Parathyroid adenoma (tissue), 2 donors: ENCODE measurements at regions not wholly inside any gene's neighbourhood (a gene's known extent, or its start where the extent isn't known, plus 50 kb on each side); places are given as distances from the start of the nearest gene placed in this dataset.

Source experiments
- H2AFZ ChIP-seq: fragments of 300-600 bp; sonication (generic); one replicate; pipeline ENCODE4 v1.7.0; 2017; ENCODE audit warnings: antibody characterized with exemption, mild to moderate bottlenecking
- H3K27ac ChIP-seq: fragments of 300-600 bp; sonication (generic); one replicate; pipeline ENCODE4 v1.7.0; 2017
- H3K27me3 ChIP-seq: fragments of 300-600 bp; sonication (generic); one replicate; pipeline ENCODE4 v1.7.0; 2017; ENCODE audit warnings: low read length; ENCODE audit not compliant: control insufficient read depth, insufficient read depth
- H3K36me3 ChIP-seq: fragments of 300-600 bp; sonication (generic); one replicate; pipeline ENCODE4 v1.7.0; 2017; ENCODE audit warnings: low read length; ENCODE audit not compliant: control insufficient read depth, insufficient read depth
- H3K4me1 ChIP-seq: fragments of 300-600 bp; sonication (generic); one replicate; pipeline ENCODE4 v1.7.0; 2017; ENCODE audit warnings: control low read depth
- H3K4me2 ChIP-seq: fragments of 300-600 bp; sonication (generic); one replicate; pipeline ENCODE4 v1.7.0; 2017; ENCODE audit warnings: low read length
- H3K4me3 ChIP-seq: fragments of 300-600 bp; sonication (generic); one replicate; pipeline ENCODE4 v1.7.0; 2017; ENCODE audit warnings: low read depth, low read length
- H3K79me2 ChIP-seq: fragments of 300-600 bp; sonication (generic); one replicate; pipeline ENCODE4 v1.7.0; 2017; ENCODE audit warnings: control low read depth
- H3K9ac ChIP-seq: fragments of 300-600 bp; sonication (generic); one replicate; pipeline ENCODE4 v1.7.0; 2017; ENCODE audit warnings: mild to moderate bottlenecking
- H3K9me3 ChIP-seq: fragments of 300-600 bp; sonication (generic); one replicate; pipeline ENCODE4 v1.7.0; 2017; ENCODE audit warnings: low read length; ENCODE audit not compliant: control insufficient read depth
- TF ChIP-seq, protein P1 (sequence below): fragments of 300-600 bp; sonication (generic); IDR thresholded peaks from one replicate; pipeline ENCODE4 v1.7.0; 2017; ENCODE audit warnings: antibody characterized with exemption, mild to moderate bottlenecking
- donor health status: primary hyperparathyroidism.

DNA sequence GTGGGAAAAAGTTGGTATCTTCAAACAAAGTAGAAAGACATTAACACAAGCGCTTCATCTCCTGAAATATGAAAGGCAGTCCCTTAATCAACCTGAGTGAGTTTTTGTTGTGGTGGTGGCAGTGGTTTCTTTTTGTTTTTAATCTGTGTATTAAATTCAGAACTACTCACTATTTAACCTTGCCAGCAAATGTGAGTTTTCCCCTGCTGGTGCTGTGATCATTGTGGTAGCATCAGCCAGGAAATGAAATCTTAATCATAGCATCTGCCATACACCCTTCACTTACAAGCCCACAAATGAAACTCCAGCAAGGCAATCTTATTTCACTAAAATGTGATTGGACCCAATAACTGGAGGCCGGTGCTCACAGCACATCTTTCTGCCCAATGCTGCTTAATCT lies 229.7 kb downstream of the SHOX2 start:
- no peak overlapping the region for H3K9ac ChIP-seq
- no peak overlapping the region for H2AFZ ChIP-seq
- TF ChIP-seq, protein P1, sequence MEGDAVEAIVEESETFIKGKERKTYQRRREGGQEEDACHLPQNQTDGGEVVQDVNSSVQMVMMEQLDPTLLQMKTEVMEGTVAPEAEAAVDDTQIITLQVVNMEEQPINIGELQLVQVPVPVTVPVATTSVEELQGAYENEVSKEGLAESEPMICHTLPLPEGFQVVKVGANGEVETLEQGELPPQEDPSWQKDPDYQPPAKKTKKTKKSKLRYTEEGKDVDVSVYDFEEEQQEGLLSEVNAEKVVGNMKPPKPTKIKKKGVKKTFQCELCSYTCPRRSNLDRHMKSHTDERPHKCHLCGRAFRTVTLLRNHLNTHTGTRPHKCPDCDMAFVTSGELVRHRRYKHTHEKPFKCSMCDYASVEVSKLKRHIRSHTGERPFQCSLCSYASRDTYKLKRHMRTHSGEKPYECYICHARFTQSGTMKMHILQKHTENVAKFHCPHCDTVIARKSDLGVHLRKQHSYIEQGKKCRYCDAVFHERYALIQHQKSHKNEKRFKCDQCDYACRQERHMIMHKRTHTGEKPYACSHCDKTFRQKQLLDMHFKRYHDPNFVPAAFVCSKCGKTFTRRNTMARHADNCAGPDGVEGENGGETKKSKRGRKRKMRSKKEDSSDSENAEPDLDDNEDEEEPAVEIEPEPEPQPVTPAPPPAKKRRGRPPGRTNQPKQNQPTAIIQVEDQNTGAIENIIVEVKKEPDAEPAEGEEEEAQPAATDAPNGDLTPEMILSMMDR: no peak
- no peak overlapping the region for H3K4me2 ChIP-seq
- no peaks in the 10 kb centered on the region for H3K79me2 ChIP-seq
- H3K4me1 ChIP-seq: no peaks in the 10 kb centered on the region
- H3K27ac ChIP-seq: no peak overlapping the region
- no peak overlapping the region for H3K4me3 ChIP-seq
- H3K36me3 ChIP-seq: no peaks in the 10 kb centered on the region
- no peaks in the 10 kb centered on the region for H3K9me3 ChIP-seq
- H3K27me3 ChIP-seq: no peaks in the 10 kb centered on the region

DNA sequence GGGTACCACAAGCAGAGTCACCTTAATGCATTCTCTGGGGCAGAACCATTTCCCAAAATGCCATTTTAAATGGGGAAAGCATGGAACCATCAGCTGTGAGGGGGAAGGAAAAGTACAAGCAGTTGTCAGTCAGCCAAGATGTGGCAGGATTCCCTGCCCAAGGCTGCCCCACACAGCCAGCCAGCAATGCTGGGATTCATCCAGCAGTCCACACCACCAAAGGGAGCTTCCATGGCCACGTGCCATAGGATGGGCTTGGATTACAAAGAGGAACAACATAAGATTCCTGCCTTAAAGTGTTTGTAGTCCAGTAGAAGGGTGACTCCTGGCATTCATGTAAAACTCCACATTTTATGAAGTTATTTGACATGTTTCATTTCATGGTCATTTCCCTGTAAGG lies 233.3 kb downstream of the SHOX2 start:
- Histone ChIP-seq H3K4me1 (no peaks in the 10 kb centered on the region), H3K27me3 (no peaks in the 10 kb centered on the region), H3K79me2 (no peaks in the 10 kb centered on the region), H2AFZ (no peak overlapping the region), H3K9me3 (no peaks in the 10 kb centered on the region), H3K27ac (no peak overlapping the region), H3K9ac (no peak overlapping the region), H3K4me2 (no peak overlapping the region), H3K36me3 (no peaks in the 10 kb centered on the region), H3K4me3 (no peak overlapping the region)
- TF ChIP-seq, protein P1: no peak

DNA sequence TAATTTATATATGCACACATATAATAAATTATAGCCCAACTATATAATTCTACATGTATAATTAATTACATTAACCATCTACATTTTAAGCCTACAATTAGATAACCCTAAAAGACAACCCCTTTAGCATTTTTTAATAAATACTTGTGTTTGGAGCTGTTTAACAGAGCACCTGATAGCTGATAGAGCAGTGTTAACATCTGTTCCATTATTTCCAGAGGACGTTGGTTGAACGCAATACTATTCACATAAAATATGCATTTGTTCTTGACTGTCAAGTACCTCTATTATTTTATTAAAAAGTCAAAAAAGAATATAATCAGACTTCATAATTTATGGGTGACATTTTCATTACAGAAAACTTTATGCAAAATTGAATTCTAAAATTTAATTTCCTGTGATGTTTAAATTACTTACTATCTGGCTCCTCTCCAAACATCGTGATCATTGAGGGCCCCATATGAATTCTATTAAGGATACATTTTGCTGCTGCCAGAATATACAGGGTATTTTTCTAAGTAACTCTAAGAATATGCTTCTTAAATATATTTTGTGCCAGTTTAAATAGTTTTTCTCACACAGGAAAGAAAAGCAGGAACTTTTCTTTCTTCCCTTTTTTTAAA lies 234.3 kb downstream of the SHOX2 start:
- TF ChIP-seq, protein P1: no peak
- Histone ChIP-seq H3K4me3 (no peak overlapping the region), H3K36me3 (no peaks in the 10 kb centered on the region), H3K27me3 (no peaks in the 10 kb centered on the region), H2AFZ (no peak overlapping the region), H3K4me1 (no peaks in the 10 kb centered on the region), H3K9ac (no peak overlapping the region), H3K4me2 (no peak overlapping the region), H3K79me2 (no peaks in the 10 kb centered on the region), H3K9me3 (no peaks in the 10 kb centered on the region), H3K27ac (no peak overlapping the region)

DNA sequence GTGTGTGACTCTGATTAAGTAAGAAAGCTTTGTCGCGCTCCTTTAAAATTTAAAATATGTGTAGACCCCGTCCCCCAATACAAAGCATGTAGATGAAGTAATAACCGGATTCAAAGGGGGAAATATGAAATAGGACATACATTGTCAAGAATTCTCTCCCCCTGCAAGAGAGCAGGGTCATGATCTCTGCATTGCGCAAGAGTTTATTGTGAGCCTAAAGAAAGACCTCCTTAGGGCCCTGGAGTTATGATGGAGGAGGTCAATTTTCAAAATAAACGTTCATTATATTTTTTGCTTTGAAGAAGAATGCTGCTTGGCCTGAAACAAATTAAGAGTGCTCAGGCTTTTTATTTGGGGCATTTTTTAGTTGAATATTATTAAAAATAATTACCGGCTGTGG lies 235.0 kb downstream of the SHOX2 start:
- H3K9me3 ChIP-seq: no peaks in the 10 kb centered on the region
- no peak overlapping the region for H3K4me3 ChIP-seq
- H3K27me3 ChIP-seq: no peaks in the 10 kb centered on the region
- H3K79me2 ChIP-seq: no peaks in the 10 kb centered on the region
- no peak overlapping the region for H2AFZ ChIP-seq
- no peaks in the 10 kb centered on the region for H3K36me3 ChIP-seq
- TF ChIP-seq, protein P1: no peak
- H3K27ac ChIP-seq: no peak overlapping the region
- H3K4me1 ChIP-seq: no peaks in the 10 kb centered on the region
- H3K4me2 ChIP-seq: no peak overlapping the region
- H3K9ac ChIP-seq: no peak overlapping the region

DNA sequence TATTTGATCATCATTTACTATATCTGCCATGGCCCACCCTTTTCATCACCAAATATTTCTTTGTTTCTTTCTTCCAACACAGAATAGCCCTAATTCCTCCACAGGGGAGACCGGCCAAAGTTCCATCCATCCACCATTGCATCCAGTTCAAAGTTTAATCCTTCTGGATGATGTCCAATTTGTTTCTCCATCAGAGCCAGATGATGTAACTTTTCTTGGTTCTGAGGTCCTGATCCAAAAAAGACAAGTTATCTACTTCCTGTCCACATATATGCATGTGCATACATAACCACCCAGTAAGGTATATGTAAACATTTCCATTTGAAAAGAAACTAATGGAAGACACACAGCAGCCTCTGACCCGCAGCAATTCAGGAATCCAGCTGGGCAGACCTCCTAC lies 237.3 kb downstream of the SHOX2 start:
- Histone ChIP-seq H3K36me3 (no peaks in the 10 kb centered on the region), H3K9ac (no peak overlapping the region), H2AFZ (no peak overlapping the region), H3K79me2 (no peaks in the 10 kb centered on the region), H3K4me1 (no peaks in the 10 kb centered on the region), H3K4me2 (no peak overlapping the region), H3K27me3 (no peaks in the 10 kb centered on the region), H3K4me3 (no peak overlapping the region), H3K27ac (no peak overlapping the region), H3K9me3 (no peaks in the 10 kb centered on the region)
- TF ChIP-seq, protein P1: no peak
